ENCODE measurements at regions not wholly inside any gene's neighbourhood (a gene's known extent, or its start where the extent isn't known, plus 50 kb on each side); places are given as distances from the start of the nearest gene placed in this dataset.
"Not testable (repeated sequence)": the region's sequence is repeated elsewhere in the genome, so short reads cannot be mapped to it uniquely, and the experiment has no call there.

GRCh38 chr13:58907347-58907746 is 1256.4 kb downstream of the DIAPH3 start:
- DNase-seq (ENCODE audit: low spot score), result no peak

DNA sequence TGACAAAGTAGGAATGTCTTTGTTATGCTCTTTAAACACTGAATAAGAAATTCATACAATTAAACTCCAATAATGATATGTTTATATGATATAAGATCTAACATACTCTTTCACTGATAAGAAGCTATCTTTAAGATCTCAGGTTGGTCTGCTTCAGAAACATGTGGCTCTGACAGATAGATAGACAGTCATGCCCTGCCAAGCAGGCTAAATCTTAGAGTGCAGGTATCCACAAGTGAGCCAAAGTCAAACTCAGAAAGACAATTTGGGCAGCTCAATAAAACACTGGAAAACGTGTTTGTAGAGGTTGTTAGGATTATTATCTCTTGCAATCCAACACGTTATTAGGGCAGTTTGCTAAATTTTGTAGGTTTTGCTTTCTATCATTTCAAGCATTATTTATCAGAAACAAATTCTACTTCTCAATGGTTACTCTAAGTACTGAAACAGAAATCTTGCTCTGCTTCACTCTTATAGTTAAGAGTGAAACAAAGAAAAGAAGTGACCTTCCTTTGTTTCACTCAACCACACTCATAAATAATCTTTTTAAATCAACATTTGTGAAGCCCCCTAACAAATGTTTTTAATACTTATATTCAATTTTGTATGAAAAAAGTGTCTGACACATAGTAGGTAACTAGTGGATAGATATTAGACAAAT is 1255.6 kb downstream of the DIAPH3 start:
- no peak for DNase-seq (ENCODE audit: low spot score)

DNA sequence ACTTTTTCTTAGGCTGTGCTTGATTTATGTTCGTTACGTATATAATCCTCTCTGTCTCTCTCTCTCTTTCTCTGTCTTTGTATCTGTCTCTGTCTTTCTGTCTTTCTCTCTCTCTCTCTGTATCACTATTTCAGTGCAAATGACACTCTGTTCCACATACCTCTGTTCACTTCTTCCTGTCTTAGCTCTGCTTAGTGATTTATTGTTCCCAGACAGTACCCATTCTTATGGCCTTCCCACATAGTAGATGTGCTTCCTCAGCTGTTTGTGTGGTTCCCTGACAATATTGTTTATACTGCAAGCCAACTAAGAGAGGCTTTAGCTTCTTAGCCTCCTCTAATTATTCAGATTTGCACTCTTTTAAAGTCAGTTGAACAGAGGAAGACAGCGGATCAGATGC is 1244.2 kb downstream of the DIAPH3 start:
- no peak for DNase-seq (ENCODE audit: low spot score)

DNA sequence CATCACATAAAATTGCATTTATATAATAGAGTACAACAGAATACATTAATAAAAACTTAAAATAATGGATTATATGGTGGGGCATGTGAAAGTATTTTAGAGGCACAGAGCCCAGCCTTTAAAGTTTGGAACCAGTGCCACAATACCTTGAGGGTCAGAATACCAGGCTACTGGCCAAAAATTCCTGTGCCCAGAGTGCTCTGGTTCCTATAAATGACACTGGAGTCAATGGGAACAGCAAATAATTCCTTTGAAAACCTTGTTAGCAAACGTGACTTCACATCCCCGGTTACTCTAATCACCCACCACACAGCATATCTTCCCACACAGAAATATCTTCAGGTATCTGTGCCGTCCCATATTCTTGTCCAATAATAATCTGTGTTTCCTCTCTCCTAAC is 1242.6 kb downstream of the DIAPH3 start:
- DNase-seq (ENCODE audit: low spot score), result no peak

- no peak for DNase-seq (ENCODE audit: low spot score)
These were observed 1236.9 kb downstream of the DIAPH3 start for GRCh38 chr13:58926858-58927257.

GRCh38 chr13:58933475-58933874 is 1230.3 kb downstream of the DIAPH3 start:
- no peak for DNase-seq (ENCODE audit: low spot score)

GRCh38 chr13:58935689-58936088 is 1228.0 kb downstream of the DIAPH3 start:
- no peak for DNase-seq (ENCODE audit: low spot score)

- DNase-seq (ENCODE audit: low spot score), result no peak
These were observed 1217.5 kb downstream of the DIAPH3 start for GRCh38 chr13:58946274-58946673.

- no peak for DNase-seq (ENCODE audit: low spot score)
These were observed 1214.1 kb downstream of the DIAPH3 start for GRCh38 chr13:58949646-58950045.

DNA sequence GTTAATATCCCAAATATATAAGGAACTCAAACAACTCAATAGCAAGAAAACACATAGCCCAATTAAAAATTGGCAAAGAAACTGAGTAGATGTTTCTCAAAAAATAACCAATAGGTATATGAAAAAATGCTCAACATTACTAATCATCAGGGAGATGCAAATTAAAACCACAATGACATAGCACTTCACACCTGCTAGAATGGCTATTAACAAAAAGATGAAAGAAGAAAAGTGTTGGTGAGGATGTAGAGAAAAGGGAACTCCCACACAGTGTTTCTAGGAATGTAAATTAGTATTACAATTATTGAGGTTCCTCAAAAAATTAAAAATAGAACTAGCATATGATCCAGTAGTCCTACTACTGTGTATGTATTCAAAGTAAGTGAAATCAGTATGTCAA is 1212.8 kb downstream of the DIAPH3 start:
- DNase-seq (ENCODE audit: low spot score), result no peak

DNA sequence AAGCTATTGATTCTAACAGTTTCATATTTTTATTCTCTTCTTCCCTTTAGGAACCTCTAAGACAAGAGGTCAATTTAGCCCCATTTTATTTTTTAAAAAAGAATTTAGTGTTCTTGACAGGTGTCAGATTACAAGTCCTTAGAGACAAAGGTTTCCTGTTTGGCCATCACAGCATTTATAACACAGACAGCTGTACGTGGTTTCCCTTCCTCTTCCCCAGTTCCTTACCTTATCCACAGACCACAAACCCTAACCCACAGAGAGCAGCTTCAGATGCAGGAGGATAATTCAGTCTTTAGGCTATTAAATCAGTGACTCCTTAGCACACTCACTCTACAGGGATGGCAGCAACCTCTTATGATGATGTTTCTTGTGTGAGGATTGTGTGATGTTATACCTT is 1210.1 kb downstream of the DIAPH3 start:
- no peak for DNase-seq (ENCODE audit: low spot score)

- no peak for DNase-seq (ENCODE audit: low spot score)
These were observed 1208.0 kb downstream of the DIAPH3 start for GRCh38 chr13:58955546-58956385.

DNA sequence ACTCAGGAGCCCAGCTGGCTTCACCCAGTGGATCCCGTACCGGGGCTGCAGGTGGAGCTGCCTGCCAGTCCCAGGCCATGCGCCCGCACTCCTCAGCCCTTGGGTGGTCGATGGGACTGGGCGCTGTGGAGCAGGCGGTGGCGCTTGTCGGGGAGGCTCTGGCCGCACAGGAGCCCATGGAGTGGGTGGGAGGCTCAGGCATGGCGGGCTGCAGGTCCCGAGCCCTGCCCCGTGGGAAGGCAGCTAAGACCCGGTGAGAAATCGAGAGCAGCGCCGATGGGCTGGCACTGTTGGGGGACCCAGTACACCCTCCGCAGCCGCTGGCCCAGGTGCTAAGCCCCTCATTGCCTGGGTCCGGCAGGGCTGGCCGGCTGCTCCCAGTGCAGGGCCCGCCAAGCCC is 1205.6 kb downstream of the DIAPH3 start:
- not testable (repeated sequence) for DNase-seq (ENCODE audit: low spot score)

DNA sequence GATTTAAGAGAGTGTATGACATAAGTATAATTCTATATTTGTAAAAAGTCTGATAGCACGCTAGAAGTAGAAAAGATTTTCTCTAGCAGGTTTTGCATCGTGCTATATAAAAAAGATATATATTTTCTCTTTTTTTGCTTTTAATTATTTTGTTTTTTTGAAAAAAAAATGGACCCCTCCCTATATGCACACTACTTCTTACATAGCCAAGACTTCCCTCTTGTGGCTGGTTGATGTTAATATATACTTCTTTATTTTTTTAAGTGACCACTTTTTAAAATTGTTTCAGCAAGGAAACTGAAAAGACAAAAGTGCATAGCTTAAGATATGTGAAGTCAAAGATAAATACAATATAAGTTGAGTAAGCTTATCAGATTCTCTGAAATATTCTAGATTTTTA is 1202.8 kb downstream of the DIAPH3 start:
- no peak for DNase-seq (ENCODE audit: low spot score)

DNA sequence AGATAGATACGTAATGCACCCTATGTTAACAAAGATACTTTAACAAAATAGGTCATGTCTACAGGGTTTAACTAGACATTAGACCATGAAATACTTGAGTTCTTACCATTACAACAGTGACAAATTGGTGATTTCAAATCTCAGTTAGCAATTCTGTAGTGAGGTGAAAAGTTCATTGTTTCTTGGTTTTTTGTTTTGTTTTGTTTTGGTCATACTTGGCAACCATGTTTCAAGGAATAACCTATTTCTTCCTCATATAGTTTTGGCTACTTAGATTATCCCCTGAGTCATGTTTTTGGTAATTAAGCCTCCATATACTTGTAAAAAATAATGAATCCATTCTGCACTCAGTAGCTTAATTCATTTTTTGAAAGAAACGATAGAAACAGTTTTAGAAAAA is 1200.4 kb downstream of the DIAPH3 start:
- no peak for DNase-seq (ENCODE audit: low spot score)

DNA sequence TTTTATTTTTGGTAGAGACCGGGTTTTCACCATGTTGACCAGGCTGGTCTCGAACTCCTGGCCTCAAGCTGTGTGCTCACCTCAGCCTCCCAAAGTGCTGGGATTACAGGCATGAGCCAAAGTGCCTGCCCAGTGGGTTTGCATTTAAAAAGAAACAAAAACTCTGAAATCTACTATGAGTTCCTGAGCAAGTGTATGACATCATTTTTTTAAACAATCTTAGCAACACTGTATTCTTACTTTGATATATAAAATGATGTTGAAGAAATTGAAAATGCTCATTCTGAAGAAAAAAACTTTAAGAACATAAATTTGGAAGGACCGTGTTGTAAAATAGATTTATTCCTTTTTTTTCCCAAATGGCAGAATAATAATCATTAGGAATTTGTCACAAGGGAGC is 1199.7 kb downstream of the DIAPH3 start:
- DNase-seq (ENCODE audit: low spot score), result no peak

- no peak for DNase-seq (ENCODE audit: low spot score)
These were observed 1186.6 kb downstream of the DIAPH3 start for GRCh38 chr13:58977085-58977484.

DNA sequence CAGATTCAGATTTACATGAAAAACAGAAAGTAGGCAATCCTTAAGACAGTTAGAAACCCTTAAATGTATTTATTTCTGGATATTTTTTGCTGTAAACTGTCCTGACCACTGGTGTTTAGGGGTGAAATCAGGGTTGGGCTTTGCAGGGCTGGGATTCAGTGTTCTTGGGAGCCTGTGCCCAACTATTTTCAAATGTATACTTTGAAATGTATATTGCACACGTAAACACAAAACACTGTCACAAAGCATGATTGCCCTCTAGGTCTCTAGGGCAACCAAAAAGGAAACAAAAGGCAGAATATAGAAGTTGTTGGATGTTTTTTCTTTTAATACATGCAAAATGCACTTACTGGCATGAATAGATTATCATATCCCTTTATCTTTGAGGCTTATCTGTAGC is 1185.4 kb downstream of the DIAPH3 start:
- DNase-seq (ENCODE audit: low spot score), result no peak

GRCh38 chr13:58979851-58980250 is 1183.9 kb downstream of the DIAPH3 start:
- DNase-seq (ENCODE audit: low spot score), result no peak

DNA sequence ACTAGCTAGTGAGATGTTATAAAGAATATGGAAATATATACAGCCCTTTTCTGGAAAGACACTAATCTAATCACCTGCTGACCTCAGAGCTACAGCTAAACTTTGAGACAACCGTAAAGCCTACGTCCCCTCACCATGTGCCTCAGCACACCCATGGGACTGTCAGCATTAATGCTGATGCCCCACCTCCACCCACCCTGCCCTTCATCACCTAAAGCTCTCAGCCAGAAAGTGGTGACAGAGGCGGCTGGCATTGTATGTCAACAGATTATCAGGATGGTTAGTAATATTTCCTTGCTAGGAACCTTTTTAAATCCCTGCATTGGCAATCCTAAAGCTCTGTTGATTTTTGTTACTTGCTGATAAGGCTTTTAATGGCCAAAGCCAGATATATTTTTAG is 1177.9 kb downstream of the DIAPH3 start:
- DNase-seq (ENCODE audit: low spot score), result no peak

- DNase-seq (ENCODE audit: low spot score), result no peak
These were observed 1174.2 kb downstream of the DIAPH3 start for GRCh38 chr13:58989556-58989955.

DNA sequence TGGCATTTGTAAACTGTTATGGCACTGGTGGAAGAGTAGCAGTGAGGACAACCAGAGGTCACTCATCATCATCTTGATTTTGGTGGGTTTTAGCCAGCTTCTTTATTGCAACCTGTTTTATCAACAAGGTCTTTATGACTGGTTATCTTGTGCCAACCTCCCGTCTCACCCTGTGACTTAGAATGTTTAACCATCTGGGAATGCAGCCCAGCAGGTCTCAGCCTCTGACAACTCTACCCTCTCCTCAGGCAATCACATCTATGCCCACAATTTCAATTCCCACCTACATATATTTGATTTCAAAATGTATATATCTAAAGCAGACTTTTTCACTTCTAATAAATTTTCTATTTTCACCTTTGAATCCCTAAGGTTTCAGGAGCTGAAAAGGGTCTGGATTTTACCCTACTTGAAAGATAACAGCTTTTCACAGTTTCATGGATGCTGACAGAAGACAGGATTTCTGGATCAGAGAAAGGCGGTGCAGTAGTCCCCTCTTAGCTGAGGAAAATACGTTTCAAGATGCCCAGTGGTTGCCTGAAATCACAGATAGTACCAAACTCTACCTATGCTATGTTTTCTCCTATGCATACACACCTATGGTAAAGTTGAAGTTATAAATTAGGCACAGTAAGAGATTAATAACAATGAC is 1171.8 kb downstream of the DIAPH3 start:
- no peak for DNase-seq (ENCODE audit: low spot score)

GRCh38 chr13:58992478-58993042 is 1171.2 kb downstream of the DIAPH3 start:
- DNase-seq (ENCODE audit: low spot score), result no peak
